D721Med (cell line): ENCODE measurements at regions not wholly inside any gene's neighbourhood (a gene's known extent, or its start where the extent isn't known, plus 50 kb on each side); places are given as distances from the start of the nearest gene placed in this dataset.

Source experiments
- DNase-seq: peaks from one replicate; pipeline ENCODE4 v3.0.0; 2011; ENCODE audit warnings: low spot score; ENCODE audit not compliant: insufficient read length
- FAIRE-seq: peaks from 2 replicates; lab custom pipeline; 2011; peaks lifted over from hg19 to GRCh38; lab: Jason Lieb, UNC
- CTCF ChIP-seq: IDR thresholded peaks from 2 replicates; pipeline ENCODE4 v1.5.1; 2012; ENCODE audit warnings: mild to moderate bottlenecking, control low read depth; ENCODE audit not compliant: insufficient read depth; ENCODE audit errors: missing control alignments

GRCh38 chr13:22979952-22980351, 200.8 kb upstream of the SGCG start:
- DNase-seq (no peak), FAIRE-seq (no peak)
- no peak for TF ChIP-seq CTCF

GRCh38 chr13:22980936-22981335, 199.8 kb upstream of the SGCG start:
- TF ChIP-seq CTCF, result no peak
- no peak for DNase-seq
- FAIRE-seq, result no peak

GRCh38 chr13:22993148-22993547, 187.6 kb upstream of the SGCG start:
- no peak for TF ChIP-seq CTCF
- no peak for FAIRE-seq
- DNase-seq, result no peak

- no peak for FAIRE-seq
- DNase-seq, result no peak
- no peak for TF ChIP-seq CTCF
Measured at GRCh38 chr13:23003446-23003845, 177.3 kb upstream of the SGCG start.

- FAIRE-seq, result no peak
- no peak for TF ChIP-seq CTCF
- DNase-seq, result no peak
Measured at GRCh38 chr13:23007426-23007825, 173.4 kb upstream of the SGCG start.

- no peak for TF ChIP-seq CTCF
- DNase-seq, result no peak
- no peak for FAIRE-seq
Measured at GRCh38 chr13:23018143-23018542, 162.6 kb upstream of the SGCG start.

- FAIRE-seq (peak; percentile 97), DNase-seq (peak; percentile 15)
- TF ChIP-seq CTCF, result peak; percentile 79
Measured at GRCh38 chr13:23020246-23020843, 160.4 kb upstream of the SGCG start.
